ENCODE measurements at regions not wholly inside any gene's neighbourhood (a gene's known extent, or its start where the extent isn't known, plus 50 kb on each side); places are given as distances from the start of the nearest gene placed in this dataset.
"Not testable (repeated sequence)": the region's sequence is repeated elsewhere in the genome, so short reads cannot be mapped to it uniquely, and the experiment has no call there.

DNA sequence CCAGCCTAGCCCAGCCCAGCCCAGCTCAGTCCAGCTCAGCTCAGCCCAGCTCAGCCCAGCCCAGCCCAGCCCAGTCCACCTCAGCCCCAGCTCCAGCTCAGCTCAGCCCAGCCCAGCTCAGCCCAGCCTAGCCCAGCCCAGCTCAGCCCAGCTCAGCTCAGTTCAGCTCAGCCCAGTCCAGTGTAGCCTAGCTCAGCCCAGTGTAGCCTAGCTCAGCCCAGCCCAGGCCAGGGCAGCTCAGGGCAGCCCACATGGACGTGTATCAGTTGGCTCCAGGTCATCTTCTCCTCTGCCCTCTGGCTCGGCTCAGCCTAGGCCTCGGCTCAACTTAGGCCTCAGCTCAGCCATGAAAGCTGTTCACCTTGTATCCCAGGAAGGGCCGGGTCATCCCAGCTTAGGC, 64.7 kb downstream of the TMEM121 start:
- no peak overlapping the region for H3K27ac ChIP-seq
- H3K4me2 ChIP-seq: no peak overlapping the region
- TF ChIP-seq, protein P1, sequence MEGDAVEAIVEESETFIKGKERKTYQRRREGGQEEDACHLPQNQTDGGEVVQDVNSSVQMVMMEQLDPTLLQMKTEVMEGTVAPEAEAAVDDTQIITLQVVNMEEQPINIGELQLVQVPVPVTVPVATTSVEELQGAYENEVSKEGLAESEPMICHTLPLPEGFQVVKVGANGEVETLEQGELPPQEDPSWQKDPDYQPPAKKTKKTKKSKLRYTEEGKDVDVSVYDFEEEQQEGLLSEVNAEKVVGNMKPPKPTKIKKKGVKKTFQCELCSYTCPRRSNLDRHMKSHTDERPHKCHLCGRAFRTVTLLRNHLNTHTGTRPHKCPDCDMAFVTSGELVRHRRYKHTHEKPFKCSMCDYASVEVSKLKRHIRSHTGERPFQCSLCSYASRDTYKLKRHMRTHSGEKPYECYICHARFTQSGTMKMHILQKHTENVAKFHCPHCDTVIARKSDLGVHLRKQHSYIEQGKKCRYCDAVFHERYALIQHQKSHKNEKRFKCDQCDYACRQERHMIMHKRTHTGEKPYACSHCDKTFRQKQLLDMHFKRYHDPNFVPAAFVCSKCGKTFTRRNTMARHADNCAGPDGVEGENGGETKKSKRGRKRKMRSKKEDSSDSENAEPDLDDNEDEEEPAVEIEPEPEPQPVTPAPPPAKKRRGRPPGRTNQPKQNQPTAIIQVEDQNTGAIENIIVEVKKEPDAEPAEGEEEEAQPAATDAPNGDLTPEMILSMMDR (conservative IDR thresholded peaks at IDR 0.05; ENCODE audit: low read depth, low read length): no peak
- H3K36me3 ChIP-seq (ENCODE audit: insufficient read depth): no peaks in the 10 kb centered on the region
- no peak overlapping the region for H3K4me3 ChIP-seq (IDR thresholded peaks at IDR 0.05; ENCODE audit: insufficient read depth, low read depth, low read length)
- no peaks in the 10 kb centered on the region for H4K20me1 ChIP-seq (ENCODE audit: insufficient read depth)
- no peaks in the 10 kb centered on the region for H3K79me2 ChIP-seq (ENCODE audit: insufficient read depth, low read depth)
- no peak overlapping the region for H3K9ac ChIP-seq
- H3K4me1 ChIP-seq (ENCODE audit: low read depth, poor library complexity, severe bottlenecking): peaks cover 24% of the 10 kb centered on the region
- H2AFZ ChIP-seq (ENCODE audit: low read depth): no peak overlapping the region
- no peaks in the 10 kb centered on the region for H3K27me3 ChIP-seq (ENCODE audit: insufficient read depth, low read depth)

DNA sequence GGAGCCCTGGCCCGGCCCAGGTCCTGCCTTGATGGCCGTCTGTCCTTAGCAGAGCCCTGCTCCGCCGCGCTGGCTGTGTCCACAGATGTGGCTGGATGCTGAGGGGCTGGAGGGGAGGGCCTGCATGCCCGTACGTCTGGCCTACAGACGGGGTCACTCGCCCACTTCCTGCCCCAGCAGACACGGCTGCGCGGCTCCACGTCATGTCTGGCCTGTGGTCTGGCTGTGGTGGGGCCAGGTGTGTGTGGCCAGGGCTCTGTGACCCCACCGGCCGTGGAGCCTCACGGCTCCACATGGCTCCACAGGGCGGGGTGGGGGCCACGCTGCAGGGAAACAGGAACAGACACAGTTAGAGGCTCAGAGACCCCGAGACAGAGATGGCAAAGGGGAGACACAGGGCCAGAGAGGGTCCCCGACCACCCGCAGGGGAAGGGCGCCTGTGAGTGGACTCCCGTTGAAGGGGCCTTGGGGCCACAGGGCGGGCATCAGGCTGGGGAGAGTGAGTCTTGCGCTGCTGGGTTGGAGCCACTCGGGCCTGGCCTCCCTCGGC, 65.5 kb downstream of the TMEM121 start:
- not testable (repeated sequence) for H4K20me1 ChIP-seq (ENCODE audit: insufficient read depth); H3K4me2 ChIP-seq; H3K27ac ChIP-seq; H3K36me3 ChIP-seq (ENCODE audit: insufficient read depth); H3K9ac ChIP-seq; H3K27me3 ChIP-seq (ENCODE audit: insufficient read depth, low read depth); H2AFZ ChIP-seq (ENCODE audit: low read depth); H3K79me2 ChIP-seq (ENCODE audit: insufficient read depth, low read depth); H3K4me3 ChIP-seq (IDR thresholded peaks at IDR 0.05; ENCODE audit: insufficient read depth, low read depth, low read length)
- peaks cover 18% of the 10 kb centered on the region for H3K4me1 ChIP-seq (ENCODE audit: low read depth, poor library complexity, severe bottlenecking)

DNA sequence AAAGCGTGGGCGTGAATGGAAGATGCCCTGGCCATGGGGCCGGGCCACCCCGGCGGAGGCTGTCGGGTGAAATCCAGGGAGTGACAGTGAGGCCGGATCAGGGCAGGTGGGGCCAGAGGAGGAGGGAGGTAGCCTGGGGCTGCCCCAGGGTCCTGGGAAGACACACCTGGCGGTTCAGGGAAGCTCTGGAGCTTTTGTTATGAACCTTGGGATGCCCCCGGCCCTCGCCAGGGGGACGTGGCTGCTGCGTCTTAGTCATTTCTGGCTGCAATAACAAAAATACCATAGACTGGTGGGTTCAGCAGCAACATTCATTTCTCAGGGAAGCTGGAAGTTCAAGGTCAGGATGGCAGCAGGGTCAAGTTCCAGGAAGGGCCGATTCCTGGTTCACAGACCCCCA, 66.3 kb downstream of the TMEM121 start:
- not testable (repeated sequence) for H3K4me2 ChIP-seq; H3K36me3 ChIP-seq (ENCODE audit: insufficient read depth); H4K20me1 ChIP-seq (ENCODE audit: insufficient read depth); H2AFZ ChIP-seq (ENCODE audit: low read depth); H3K9ac ChIP-seq; H3K27me3 ChIP-seq (ENCODE audit: insufficient read depth, low read depth); H3K27ac ChIP-seq; H3K79me2 ChIP-seq (ENCODE audit: insufficient read depth, low read depth); H3K4me3 ChIP-seq (IDR thresholded peaks at IDR 0.05; ENCODE audit: insufficient read depth, low read depth, low read length)
- peaks cover 14% of the 10 kb centered on the region for H3K4me1 ChIP-seq (ENCODE audit: low read depth, poor library complexity, severe bottlenecking)

DNA sequence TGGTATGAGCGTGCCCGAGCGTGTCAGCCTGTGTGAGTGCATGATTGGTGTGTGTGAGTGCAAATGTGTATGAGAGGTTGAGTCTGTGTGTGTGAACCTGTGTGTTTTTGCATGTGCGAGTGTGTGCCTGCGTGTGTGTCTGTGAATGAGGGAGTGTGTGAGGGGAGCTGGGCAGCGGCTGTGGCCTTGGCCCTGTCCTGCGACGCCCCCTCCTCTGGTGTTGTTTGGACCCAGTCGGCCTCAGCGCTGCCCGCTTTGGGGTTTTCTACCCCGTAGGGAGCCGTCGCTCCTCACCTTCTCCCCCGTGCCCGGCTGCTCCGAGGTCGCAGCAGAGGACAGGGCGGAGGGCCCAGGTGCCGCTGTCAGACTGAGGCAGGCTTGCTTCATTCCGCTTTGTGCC, 69.0 kb downstream of the TMEM121 start:
- H3K27ac ChIP-seq; H3K4me1 ChIP-seq (ENCODE audit: low read depth, poor library complexity, severe bottlenecking); H4K20me1 ChIP-seq (ENCODE audit: insufficient read depth); H3K79me2 ChIP-seq (ENCODE audit: insufficient read depth, low read depth); H3K9ac ChIP-seq; H3K27me3 ChIP-seq (ENCODE audit: insufficient read depth, low read depth); H3K4me2 ChIP-seq; H3K4me3 ChIP-seq (IDR thresholded peaks at IDR 0.05; ENCODE audit: insufficient read depth, low read depth, low read length); H2AFZ ChIP-seq (ENCODE audit: low read depth); H3K36me3 ChIP-seq (ENCODE audit: insufficient read depth): not testable (repeated sequence)

DNA sequence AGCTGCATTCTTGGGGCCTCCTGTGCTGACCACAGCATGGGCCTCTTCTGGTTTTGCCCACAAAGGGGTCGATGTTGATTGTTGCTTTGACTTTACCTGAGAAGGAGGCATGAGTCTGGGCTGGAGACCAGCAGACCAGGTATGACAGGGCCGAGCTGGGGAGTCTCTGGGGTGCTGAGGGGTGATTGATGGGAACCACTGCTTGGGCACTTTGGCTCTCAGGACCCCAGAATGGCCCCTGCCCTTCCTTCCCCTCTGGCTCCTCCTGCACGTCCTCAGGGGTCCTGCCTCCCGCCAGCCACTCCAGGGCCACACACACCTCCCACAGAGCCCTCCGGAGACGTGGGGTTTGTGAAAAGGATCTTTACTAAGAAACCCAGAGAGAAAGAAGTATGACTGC, 70.0 kb downstream of the TMEM121 start:
- not testable (repeated sequence) for H2AFZ ChIP-seq (ENCODE audit: low read depth); H3K4me2 ChIP-seq; H3K27me3 ChIP-seq (ENCODE audit: insufficient read depth, low read depth); H3K27ac ChIP-seq; H3K36me3 ChIP-seq (ENCODE audit: insufficient read depth); H3K9ac ChIP-seq; H3K4me1 ChIP-seq (ENCODE audit: low read depth, poor library complexity, severe bottlenecking); H4K20me1 ChIP-seq (ENCODE audit: insufficient read depth); H3K79me2 ChIP-seq (ENCODE audit: insufficient read depth, low read depth); H3K4me3 ChIP-seq (IDR thresholded peaks at IDR 0.05; ENCODE audit: insufficient read depth, low read depth, low read length)

DNA sequence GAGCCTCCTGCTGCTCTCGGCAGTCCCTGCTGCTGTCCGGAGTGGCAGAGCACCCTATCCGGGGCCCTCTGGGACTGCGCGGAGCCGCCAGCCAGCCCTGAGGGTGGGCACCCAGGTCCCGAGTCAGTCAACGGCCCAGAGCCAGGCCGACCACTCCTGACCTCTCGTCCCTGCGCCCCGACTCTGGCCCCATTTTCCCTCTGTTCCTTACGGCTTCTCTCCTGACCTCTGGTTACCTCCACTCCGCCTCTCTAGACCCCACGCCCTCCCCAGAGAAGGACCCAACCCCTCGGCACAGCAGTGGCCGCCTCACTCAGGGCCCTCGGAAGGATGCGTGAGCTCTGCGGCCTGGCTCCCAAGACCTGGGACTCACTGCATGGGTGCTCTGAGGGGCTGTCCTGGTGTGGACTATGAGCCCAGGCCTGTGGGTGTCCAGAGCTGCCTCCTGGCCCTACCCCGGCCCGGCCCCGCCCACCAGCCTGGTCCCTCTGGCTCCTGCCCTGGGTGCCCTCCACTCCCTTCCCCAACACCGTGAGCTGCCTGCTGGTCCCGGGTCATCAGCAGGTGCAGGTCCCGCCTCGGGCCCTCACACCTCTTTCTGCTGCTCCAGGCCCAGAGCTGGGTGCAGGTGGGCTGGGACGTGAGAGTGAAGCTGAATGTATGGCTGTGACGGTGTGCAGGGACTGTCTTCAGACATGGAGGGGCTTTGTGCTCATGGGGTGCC, 71.8 kb downstream of the TMEM121 start:
- not testable (repeated sequence) for H3K79me2 ChIP-seq (ENCODE audit: insufficient read depth, low read depth); H3K4me2 ChIP-seq; H3K27me3 ChIP-seq (ENCODE audit: insufficient read depth, low read depth); H3K4me3 ChIP-seq (IDR thresholded peaks at IDR 0.05; ENCODE audit: insufficient read depth, low read depth, low read length); H2AFZ ChIP-seq (ENCODE audit: low read depth); H3K4me1 ChIP-seq (ENCODE audit: low read depth, poor library complexity, severe bottlenecking); H3K27ac ChIP-seq; H3K9ac ChIP-seq; H4K20me1 ChIP-seq (ENCODE audit: insufficient read depth); H3K36me3 ChIP-seq (ENCODE audit: insufficient read depth)

DNA sequence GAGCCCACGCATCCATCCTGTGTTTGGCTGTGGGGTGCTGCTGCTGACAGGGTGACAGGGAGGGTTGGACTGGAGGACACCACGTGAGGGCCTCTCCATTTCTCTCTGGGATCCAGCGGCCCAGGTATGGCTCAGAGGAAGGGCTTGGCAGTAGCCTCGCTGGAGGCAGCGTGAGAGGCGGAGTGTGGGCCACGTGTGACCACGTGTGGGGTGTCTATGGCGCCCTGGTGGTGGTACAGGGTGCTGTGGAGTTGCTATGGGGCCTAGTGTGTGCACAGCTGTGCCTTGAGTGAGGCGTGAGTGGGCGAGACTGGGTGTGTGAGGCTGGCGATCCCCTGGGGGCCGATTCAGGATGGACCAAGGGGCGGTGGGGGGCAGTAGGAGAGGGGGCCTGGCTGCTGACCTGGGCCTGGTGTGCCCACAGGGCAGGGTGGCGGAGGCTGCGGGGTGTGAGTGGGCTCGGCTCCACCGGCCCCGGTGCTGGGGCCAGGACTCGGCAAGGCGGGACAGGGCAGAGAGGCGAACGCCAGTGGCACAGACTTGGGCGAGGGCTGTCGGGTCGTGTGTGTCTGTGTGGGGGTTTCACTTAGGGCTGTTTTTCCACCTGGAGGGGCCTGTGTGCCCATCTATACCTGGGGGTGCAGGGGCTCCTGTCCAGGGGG, 72.7 kb downstream of the TMEM121 start:
- not testable (repeated sequence) for H3K79me2 ChIP-seq (ENCODE audit: insufficient read depth, low read depth)

DNA sequence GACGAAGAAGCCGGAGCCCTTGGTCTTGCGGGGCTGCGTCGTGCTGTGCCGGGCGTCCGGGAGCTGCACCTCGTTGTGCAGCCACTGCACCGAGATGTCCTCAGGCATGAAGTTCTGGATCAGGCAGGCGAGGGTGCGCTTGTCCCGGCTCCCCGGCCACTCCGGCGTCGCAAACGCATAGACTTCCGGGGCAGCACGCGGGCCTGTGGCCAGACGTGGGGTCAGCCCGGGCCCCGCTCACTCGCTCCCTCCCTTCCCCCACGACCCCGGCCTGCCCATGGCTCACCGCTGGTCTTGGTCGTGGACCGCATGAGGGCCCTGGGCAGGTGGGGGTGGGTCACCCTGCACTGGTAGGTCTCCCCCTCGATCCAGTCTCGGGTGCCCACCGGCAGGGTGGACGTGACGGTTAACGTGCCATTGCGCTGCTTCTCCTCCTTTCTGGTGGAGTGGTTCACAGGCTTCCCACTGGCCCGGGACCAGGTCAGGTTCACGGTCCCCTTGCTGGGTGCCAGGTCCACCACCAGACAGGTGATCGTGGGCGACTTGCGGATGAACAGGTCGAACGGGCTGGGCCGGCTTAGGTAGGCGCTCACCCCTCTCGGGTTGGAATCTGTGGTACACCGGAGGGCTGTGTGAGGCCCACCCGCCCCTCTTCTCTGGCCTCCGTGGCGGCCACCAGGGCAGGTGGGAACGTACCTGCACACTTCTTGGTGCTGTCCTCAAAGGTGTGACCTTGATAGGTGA, 74.0 kb downstream of the TMEM121 start:
- H2AFZ ChIP-seq (ENCODE audit: low read depth); H3K27ac ChIP-seq; H4K20me1 ChIP-seq (ENCODE audit: insufficient read depth); H3K4me1 ChIP-seq (ENCODE audit: low read depth, poor library complexity, severe bottlenecking); H3K79me2 ChIP-seq (ENCODE audit: insufficient read depth, low read depth); H3K9ac ChIP-seq; H3K27me3 ChIP-seq (ENCODE audit: insufficient read depth, low read depth); H3K4me3 ChIP-seq (IDR thresholded peaks at IDR 0.05; ENCODE audit: insufficient read depth, low read depth, low read length); H3K36me3 ChIP-seq (ENCODE audit: insufficient read depth); H3K4me2 ChIP-seq: not testable (repeated sequence)

More for the DNA sequence above, 72.7 kb downstream of the TMEM121 start:
- H3K27me3 ChIP-seq (ENCODE audit: insufficient read depth, low read depth); H3K27ac ChIP-seq; H4K20me1 ChIP-seq (ENCODE audit: insufficient read depth); H3K36me3 ChIP-seq (ENCODE audit: insufficient read depth); H3K9ac ChIP-seq; H2AFZ ChIP-seq (ENCODE audit: low read depth); H3K4me3 ChIP-seq (IDR thresholded peaks at IDR 0.05; ENCODE audit: insufficient read depth, low read depth, low read length); H3K4me1 ChIP-seq (ENCODE audit: low read depth, poor library complexity, severe bottlenecking); H3K4me2 ChIP-seq: not testable (repeated sequence)
